ENCODE measurements at regions not wholly inside any gene's neighbourhood (a gene's known extent, or its start where the extent isn't known, plus 50 kb on each side); places are given as distances from the start of the nearest gene placed in this dataset.

GRCh38 chrX:125248931-125249330 lies 70.7 kb upstream of the TEX13C start:
- TF ChIP-seq TAF7 (optimal IDR thresholded peaks at IDR 0.05; ENCODE audit: borderline replicate concordance, low read depth, low read length) (no peak), EP300 (IDR thresholded peaks at IDR 0.05; ENCODE audit: borderline replicate concordance in 1 of 2, low read depth in 2 of 2, low read length in 2 of 2) (no peak), POLR2A (IDR thresholded peaks at IDR 0.05; ENCODE audit: control extremely low read depth in 1 of 2, low read depth in 2 of 2, low read length in 2 of 2) (no peak), ZNF274 (IDR thresholded peaks at IDR 0.05; ENCODE audit: borderline replicate concordance, extremely low read depth, low read length) (no peak), EZH2 (IDR thresholded peaks at IDR 0.05; ENCODE audit: low read depth, low read length, severe bottlenecking) (no peak), SP2 (IDR thresholded peaks at IDR 0.05; ENCODE audit: low read length) (no peak)
- TF ChIP-seq, protein P1, sequence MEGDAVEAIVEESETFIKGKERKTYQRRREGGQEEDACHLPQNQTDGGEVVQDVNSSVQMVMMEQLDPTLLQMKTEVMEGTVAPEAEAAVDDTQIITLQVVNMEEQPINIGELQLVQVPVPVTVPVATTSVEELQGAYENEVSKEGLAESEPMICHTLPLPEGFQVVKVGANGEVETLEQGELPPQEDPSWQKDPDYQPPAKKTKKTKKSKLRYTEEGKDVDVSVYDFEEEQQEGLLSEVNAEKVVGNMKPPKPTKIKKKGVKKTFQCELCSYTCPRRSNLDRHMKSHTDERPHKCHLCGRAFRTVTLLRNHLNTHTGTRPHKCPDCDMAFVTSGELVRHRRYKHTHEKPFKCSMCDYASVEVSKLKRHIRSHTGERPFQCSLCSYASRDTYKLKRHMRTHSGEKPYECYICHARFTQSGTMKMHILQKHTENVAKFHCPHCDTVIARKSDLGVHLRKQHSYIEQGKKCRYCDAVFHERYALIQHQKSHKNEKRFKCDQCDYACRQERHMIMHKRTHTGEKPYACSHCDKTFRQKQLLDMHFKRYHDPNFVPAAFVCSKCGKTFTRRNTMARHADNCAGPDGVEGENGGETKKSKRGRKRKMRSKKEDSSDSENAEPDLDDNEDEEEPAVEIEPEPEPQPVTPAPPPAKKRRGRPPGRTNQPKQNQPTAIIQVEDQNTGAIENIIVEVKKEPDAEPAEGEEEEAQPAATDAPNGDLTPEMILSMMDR (IDR thresholded peaks at IDR 0.05; ENCODE audit: control extremely low read depth in 1 of 3, insufficient read depth in 1 of 3, low read depth in 1 of 3, low read length in 3 of 3), result no peak

Data from H1 (cell line).